ENCODE measurements at regions not wholly inside any gene's neighbourhood (a gene's known extent, or its start where the extent isn't known, plus 50 kb on each side); places are given as distances from the start of the nearest gene placed in this dataset.
"Not testable (repeated sequence)": the region's sequence is repeated elsewhere in the genome, so short reads cannot be mapped to it uniquely, and the experiment has no call there.

GRCh38 chrX:33908074-33908473 lies 224.0 kb downstream of the FAM47A start:
- peaks cover 0 to 11% of the 10 kb centered on the region in 2 donors for H3K27me3 ChIP-seq
- peaks cover 0 to 7% of the 10 kb centered on the region in 2 donors for H3K9me3 ChIP-seq
- intact Hi-C loops (cut with DNase I; ENCODE audit: low total_unique reads): no loop called here
- DNase-seq (ENCODE audit: low spot score in 2 of 2): no peak
- H3K4me3 ChIP-seq: no peak overlapping the region
- H3K27ac ChIP-seq: no peak overlapping the region
- no peaks in the 10 kb centered on the region for H3K4me1 ChIP-seq
- H3K36me3 ChIP-seq: no peaks in the 10 kb centered on the region
- TF ChIP-seq POLR2AphosphoS5 (IDR thresholded peaks at IDR 0.05): no peak
- no peak for TF ChIP-seq POLR2A (IDR thresholded peaks at IDR 0.05)
- TF ChIP-seq CTCF (IDR thresholded peaks at IDR 0.05): no peak

- H3K4me3 ChIP-seq: no peak overlapping the region
- no peak overlapping the region for H3K27ac ChIP-seq
- no peak for DNase-seq (ENCODE audit: low spot score in 2 of 2)
- H3K27me3 ChIP-seq: peaks cover 0 to 11% of the 10 kb centered on the region in 2 donors
- no peaks in the 10 kb centered on the region for H3K36me3 ChIP-seq
- no peaks in the 10 kb centered on the region for H3K4me1 ChIP-seq
- TF ChIP-seq POLR2A (IDR thresholded peaks at IDR 0.05) (no peak), POLR2AphosphoS5 (IDR thresholded peaks at IDR 0.05) (no peak)
- intact Hi-C loops (cut with DNase I; ENCODE audit: low total_unique reads): no loop called here
- H3K9me3 ChIP-seq: peaks cover 0 to 9% of the 10 kb centered on the region in 2 donors
Observed at GRCh38 chrX:33906971-33907370, 225.1 kb downstream of the FAM47A start.

DNA sequence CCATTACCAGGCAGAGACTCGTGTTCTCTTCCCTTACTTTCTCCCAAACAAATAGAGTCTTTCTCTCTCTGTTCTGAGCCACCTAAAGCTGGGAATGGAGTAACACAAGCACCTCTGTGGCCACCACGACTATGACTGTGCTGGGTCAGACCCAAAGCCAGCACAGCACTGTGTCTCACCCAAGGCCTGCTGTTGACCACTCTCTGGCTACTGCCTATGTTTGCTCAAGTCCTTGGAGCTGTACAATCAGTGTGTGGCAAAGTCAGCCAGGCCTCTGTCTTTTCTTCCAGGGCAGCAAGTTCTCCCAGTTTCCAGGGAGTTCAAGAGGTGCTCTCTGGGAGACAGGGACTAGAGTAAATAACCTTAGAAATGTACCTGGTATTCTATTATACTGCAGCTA lies 239.4 kb downstream of the FAM47A start:
- H3K27me3 ChIP-seq: peaks cover 0 to 11% of the 10 kb centered on the region in 2 donors
- no peaks in the 10 kb centered on the region for H3K4me1 ChIP-seq
- TF ChIP-seq CTCF (IDR thresholded peaks at IDR 0.05) (no peak), POLR2AphosphoS5 (IDR thresholded peaks at IDR 0.05) (no peak), POLR2A (IDR thresholded peaks at IDR 0.05) (no peak)
- no peaks in the 10 kb centered on the region for H3K9me3 ChIP-seq
- no peak for DNase-seq (ENCODE audit: low spot score in 2 of 2)
- H3K4me3 ChIP-seq: no peak overlapping the region
- intact Hi-C loops (cut with DNase I; ENCODE audit: low total_unique reads): no loop called here
- no peaks in the 10 kb centered on the region for H3K36me3 ChIP-seq
- H3K27ac ChIP-seq: no peak overlapping the region

- no peak for DNase-seq (ENCODE audit: low spot score in 2 of 2)
- Histone ChIP-seq H3K4me1 (no peaks in the 10 kb centered on the region), H3K36me3 (no peaks in the 10 kb centered on the region), H3K27me3 (peaks cover 0 to 4% of the 10 kb centered on the region in 2 donors), H3K9me3 (no peaks in the 10 kb centered on the region), H3K4me3 (no peak overlapping the region), H3K27ac (no peak overlapping the region)
- intact Hi-C loops (cut with DNase I; ENCODE audit: low total_unique reads): no loop called here
- TF ChIP-seq CTCF (IDR thresholded peaks at IDR 0.05) (no peak), POLR2AphosphoS5 (IDR thresholded peaks at IDR 0.05) (no peak), POLR2A (IDR thresholded peaks at IDR 0.05) (no peak)
Observed at GRCh38 chrX:33855251-33855650, 276.9 kb downstream of the FAM47A start.

- DNase-seq (ENCODE audit: low spot score in 2 of 2); H3K27ac ChIP-seq; H3K27me3 ChIP-seq; H3K36me3 ChIP-seq; H3K9me3 ChIP-seq; intact Hi-C loops (cut with DNase I; ENCODE audit: low total_unique reads); H3K4me3 ChIP-seq; H3K4me1 ChIP-seq: not testable (repeated sequence)
Observed at GRCh38 chrX:33852146-33852545, 280.0 kb downstream of the FAM47A start.

DNA sequence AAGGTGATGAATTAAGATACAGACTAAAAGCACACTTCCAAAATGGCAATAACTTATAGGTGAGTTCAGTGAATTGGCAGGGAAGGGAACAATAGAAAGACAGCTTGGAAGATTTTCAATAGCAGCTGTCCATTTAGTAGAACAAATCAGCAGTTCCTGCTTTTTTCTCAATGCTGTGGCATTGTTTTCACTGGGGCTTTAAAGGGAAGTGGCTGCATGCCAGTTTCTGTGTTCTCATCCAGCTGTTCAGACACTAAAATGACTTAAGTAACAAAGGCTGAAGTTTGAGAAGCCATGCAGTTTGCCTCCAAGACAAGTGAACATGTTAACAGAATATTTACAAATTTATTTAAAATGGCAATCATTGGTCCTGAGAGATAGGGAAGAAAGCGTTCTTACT lies 291.9 kb downstream of the FAM47A start:
- H3K4me1 ChIP-seq: no peaks in the 10 kb centered on the region
- DNase-seq (ENCODE audit: low spot score in 2 of 2): no peak
- no peak overlapping the region for H3K27ac ChIP-seq
- intact Hi-C loops (cut with DNase I; ENCODE audit: low total_unique reads): no loop called here
- TF ChIP-seq POLR2A (IDR thresholded peaks at IDR 0.05) (no peak), POLR2AphosphoS5 (IDR thresholded peaks at IDR 0.05) (no peak), CTCF (IDR thresholded peaks at IDR 0.05) (no peak)
- H3K27me3 ChIP-seq: peaks cover 0 to 2% of the 10 kb centered on the region in 2 donors
- H3K36me3 ChIP-seq: no peaks in the 10 kb centered on the region
- no peak overlapping the region for H3K4me3 ChIP-seq
- no peaks in the 10 kb centered on the region for H3K9me3 ChIP-seq
